ENCODE measurements at regions not wholly inside any gene's neighbourhood (a gene's known extent, or its start where the extent isn't known, plus 50 kb on each side); places are given as distances from the start of the nearest gene placed in this dataset.

GRCh38 chr10:21369697-21370096 lies 155.8 kb downstream of the SKIDA1 start:
- no peak for TF ChIP-seq ZNF274 (IDR thresholded peaks at IDR 0.05; ENCODE audit: low read depth, low read length)
- no peak for TF ChIP-seq YY1 (IDR thresholded peaks at IDR 0.05; ENCODE audit: insufficient read depth, insufficient read length)
- no peak for TF ChIP-seq SUZ12 (IDR thresholded peaks at IDR 0.05; ENCODE audit: extremely low read depth, insufficient read depth, insufficient read length)

All from NT2/D1 (cell line).